HCT116 (cell line): ENCODE measurements at regions not wholly inside any gene's neighbourhood (a gene's known extent, or its start where the extent isn't known, plus 50 kb on each side); places are given as distances from the start of the nearest gene placed in this dataset.

Experiments
- ATAC-seq: fragments of 200-7000 bp; cut with Tn5 transposase; 2 replicates; pipeline ENCODE4 v1.9.1; 2020; ENCODE audit warnings: mild to moderate bottlenecking, moderate library complexity
- BruUV-seq: library from RNA; stranded (reverse); fragments of 400-500 nt; replicated peaks from 2 replicates; lab custom pipeline; 2021; lab: Mats Ljungman, UMichigan
- CTCF ChIA-PET: fragments of 300-600 bp; sonication (Branson Sonifier 250); formaldehyde crosslinking; loops from one replicate; lab custom pipeline; 2021; ENCODE audit warnings: antibody characterized with exemption; lab: Charles Lee
- POLR2A ChIA-PET: fragments of 300-600, 350-600 bp; sonication (Branson Sonifier 250); formaldehyde crosslinking; loops from one replicate; lab custom pipeline; 2021; ENCODE audit warnings: antibody characterized with exemption; lab: Charles Lee
- RAD21 ChIA-PET, 2 experiments: fragments of 300-600 bp; sonication (Branson Sonifier 250); formaldehyde crosslinking; loops; one replicate each; lab custom pipeline; 2023; ENCODE audit warnings: low total read pairs in 2 of 2; ENCODE audit not compliant: uncharacterized antibody in 2 of 2, unreplicated experiment in 2 of 2, low non-redundant PET in 1 of 2; lab: Charles Lee
- DNase-seq: peaks from one replicate; pipeline ENCODE4 v3.0.0-alpha.2; 2010; ENCODE audit warnings: low read depth, low spot score
- H2AFZ ChIP-seq: fragments of 200-600 bp; shearing (Covaris generic), sonication (generic); 2 replicates; pipeline ENCODE4 v1.6.1; 2017; ENCODE audit warnings: low read depth, mixed run types, mixed read lengths, antibody characterized with exemption, low read length; ENCODE audit not compliant: poor library complexity, severe bottlenecking
- H3K27ac ChIP-seq: 2 replicates; pipeline ENCODE4 v1.5.1; 2012; ENCODE audit warnings: low read depth, low read length
- H3K27me3 ChIP-seq: fragments of 200-600 bp; sonication (generic); 2 replicates; pipeline ENCODE4 v1.6.1; 2016; ENCODE audit warnings: mixed run types, low read length, mixed read lengths; ENCODE audit not compliant: insufficient read depth
- H3K36me3 ChIP-seq, 2 experiments: fragments of 200-500 bp in 1 of 2; fragments of 200-600 bp in 1 of 2; sonication (Bioruptor generic) in 1 of 2; sonication (generic) in 1 of 2; 2 replicates each; pipeline versions ENCODE4 v1.5.1 to v1.6.1; 2014 to 2016; ENCODE audit warnings: low read length in 2 of 2, inconsistent platforms in 1 of 2, mixed read lengths in 1 of 2, mixed run types in 1 of 2; ENCODE audit not compliant: insufficient read depth in 2 of 2, control insufficient read depth in 1 of 2
- H3K4me1 ChIP-seq, 2 experiments: fragments of 200-600 bp in 1 of 2; sonication (generic) in 1 of 2; 2 replicates each; pipeline versions ENCODE4 v1.5.1 to v1.6.1; 2012 to 2017; ENCODE audit warnings: low read length in 2 of 2, inconsistent platforms in 1 of 2, mild to moderate bottlenecking in 1 of 2, mixed read lengths in 1 of 2, mixed run types in 1 of 2, moderate library complexity in 1 of 2; ENCODE audit not compliant: insufficient read depth in 2 of 2, control insufficient read depth in 1 of 2
- H3K4me2 ChIP-seq: fragments of 200-600 bp; sonication (generic); 2 replicates; pipeline ENCODE4 v1.6.1; 2017; ENCODE audit warnings: mixed run types, low read length, mixed read lengths
- H3K4me3 ChIP-seq, 2 experiments: fragments of 200-600 bp in 1 of 2; sonication (generic) in 1 of 2; replicated peaks in 1 of 2; 2 replicates each; pipeline ENCODE4 v1.5.1; 2011 to 2016; ENCODE audit warnings: low read length in 2 of 2, control low read depth in 1 of 2, low read depth in 1 of 2, mild to moderate bottlenecking in 1 of 2, mixed read lengths in 1 of 2, mixed run types in 1 of 2
- H3K79me2 ChIP-seq: fragments of 200-600 bp; sonication (generic); 2 replicates; pipeline ENCODE4 v1.6.1; 2017; ENCODE audit warnings: mild to moderate bottlenecking, mixed run types, low read length, moderate library complexity, mixed read lengths; ENCODE audit not compliant: insufficient read depth
- H3K9ac ChIP-seq: fragments of 200-600 bp; sonication (generic); 2 replicates; pipeline ENCODE4 v1.6.1; 2016; ENCODE audit warnings: low read length, mixed read lengths
- H3K9me2 ChIP-seq: fragments of 200-600 bp; sonication (generic), shearing (Covaris generic); 2 replicates; pipeline ENCODE4 v1.6.1; 2017; ENCODE audit warnings: mixed run types, mild to moderate bottlenecking, moderate library complexity; ENCODE audit not compliant: insufficient read depth
- H3K9me3 ChIP-seq, 2 experiments: fragments of 200-500 bp in 1 of 2; fragments of 200-600 bp in 1 of 2; sonication (Bioruptor generic) in 1 of 2; sonication (generic) in 1 of 2; 2 replicates each; pipeline ENCODE4 v1.6.1; 2014 to 2017; ENCODE audit warnings: low read length in 2 of 2, mixed read lengths in 2 of 2, inconsistent platforms in 1 of 2, low read depth in 1 of 2, mild to moderate bottlenecking in 1 of 2, mixed run types in 1 of 2, moderate library complexity in 1 of 2; ENCODE audit not compliant: control insufficient read depth in 1 of 2, insufficient read depth in 1 of 2
- H4K20me1 ChIP-seq: fragments of 200-600 bp; sonication (generic), shearing (Covaris generic); 2 replicates; pipeline ENCODE4 v1.6.1; 2017; ENCODE audit warnings: mixed run types, mild to moderate bottlenecking, moderate library complexity; ENCODE audit not compliant: insufficient read depth
- CEBPB ChIP-seq: IDR thresholded peaks from 2 replicates; pipeline ENCODE4 v1.6.1; 2012; ENCODE audit warnings: low read depth
- ELF1 ChIP-seq: IDR thresholded peaks from 2 replicates; pipeline ENCODE4 v1.6.1; 2012; ENCODE audit warnings: low read depth, borderline replicate concordance
- EZH2 ChIP-seq: fragments of 200-600 bp; sonication (generic); IDR thresholded peaks from 2 replicates; pipeline ENCODE4 v1.6.1; 2017; ENCODE audit warnings: antibody characterized with exemption, mixed run types
- EZH2phosphoT487 ChIP-seq: fragments of 200-600 bp; IDR thresholded peaks from 2 replicates; pipeline ENCODE4 v1.6.1; 2018; ENCODE audit warnings: antibody characterized with exemption, borderline replicate concordance
- JUND ChIP-seq: IDR thresholded peaks from 2 replicates; pipeline ENCODE4 v1.6.1; 2012
- POLR2A ChIP-seq: IDR thresholded peaks from 2 replicates; pipeline ENCODE4 v1.7.0; 2011; ENCODE audit warnings: borderline replicate concordance; ENCODE audit not compliant: insufficient read depth, insufficient read length; ENCODE audit errors: extremely low read depth
- POLR2AphosphoS5 ChIP-seq: IDR thresholded peaks from 2 replicates; pipeline ENCODE4 v1.6.1; 2011; ENCODE audit warnings: mild to moderate bottlenecking, low read depth, low read length, moderate library complexity
- RAD21 ChIP-seq: IDR thresholded peaks from 2 replicates; pipeline ENCODE4 v1.6.1; 2012; ENCODE audit warnings: low read depth, mild to moderate bottlenecking
- SP1 ChIP-seq: IDR thresholded peaks from 2 replicates; pipeline ENCODE4 v1.6.1; 2012; ENCODE audit warnings: low read depth
- TCF7L2 ChIP-seq: IDR thresholded peaks from 2 replicates; pipeline ENCODE4 v1.7.0; 2011; ENCODE audit warnings: borderline replicate concordance, inconsistent platforms; ENCODE audit not compliant: insufficient read depth, insufficient read length; ENCODE audit errors: extremely low read depth
- YY1 ChIP-seq: IDR thresholded peaks from 2 replicates; pipeline ENCODE4 v1.6.1; 2011; ENCODE audit warnings: low read length, low read depth, moderate library complexity, mild to moderate bottlenecking; ENCODE audit not compliant: insufficient replicate concordance; ENCODE audit errors: extremely low read depth
- ZBTB33 ChIP-seq: IDR thresholded peaks from 2 replicates; pipeline ENCODE4 v1.6.1; 2011; ENCODE audit warnings: mild to moderate bottlenecking, low read length, moderate library complexity; ENCODE audit not compliant: insufficient replicate concordance; ENCODE audit errors: extremely low read depth
- ZFX ChIP-seq: fragments of 450-650 bp; IDR thresholded peaks from 2 replicates; pipeline ENCODE4 v1.6.1; 2017
- ZNF274 ChIP-seq: fragments of 200-500 bp; sonication (Bioruptor generic); IDR thresholded peaks from 2 replicates; pipeline ENCODE4 v1.6.1; 2014; ENCODE audit warnings: mild to moderate bottlenecking, low read depth, low read length, inconsistent platforms
- intact Hi-C: fragments of 100-400 bp; cut with micrococcal nuclease; formaldehyde crosslinking; loops from 2 replicates; pipeline ENCODE4 v1.10.0; 2022
- TF ChIP-seq, protein P1 (sequence below): IDR thresholded peaks from 2 replicates; pipeline ENCODE4 v1.6.1; 2012

GRCh38 chr13:47239025-47239424 is 342.2 kb upstream of the HTR2A start:
- ATAC-seq (no peak), DNase-seq (no peak)
- no peaks in the 10 kb centered on the region for H3K79me2 ChIP-seq
- no peaks in the 10 kb centered on the region for H3K36me3 ChIP-seq
- H3K9ac ChIP-seq: no peak overlapping the region
- no peak for TF ChIP-seq ELF1
- TF ChIP-seq, protein P1, sequence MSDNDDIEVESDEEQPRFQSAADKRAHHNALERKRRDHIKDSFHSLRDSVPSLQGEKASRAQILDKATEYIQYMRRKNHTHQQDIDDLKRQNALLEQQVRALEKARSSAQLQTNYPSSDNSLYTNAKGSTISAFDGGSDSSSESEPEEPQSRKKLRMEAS: no peak
- no peak for TF ChIP-seq POLR2A
- TF ChIP-seq EZH2: no peak
- no peak for TF ChIP-seq ZFX
- no peak for TF ChIP-seq TCF7L2
- no peak for TF ChIP-seq SP1
- TF ChIP-seq RAD21: no peak
- TF ChIP-seq POLR2AphosphoS5: no peak
- TF ChIP-seq JUND: no peak
- TF ChIP-seq CEBPB: no peak
- TF ChIP-seq EZH2phosphoT487: no peak
- TF ChIP-seq ZNF274: no peak
- no peak for TF ChIP-seq YY1
- H3K27me3 ChIP-seq: no peaks in the 10 kb centered on the region
- BruUV-seq: no TSS peak
- ChIA-PET CTCF (no interaction called here), POLR2A (no interaction called here), RAD21 (no interaction called here)
- H3K4me2 ChIP-seq: no peak overlapping the region
- H3K27ac ChIP-seq: no peak overlapping the region
- H3K4me1 ChIP-seq: no peaks in the 10 kb centered on the region
- H3K9me3 ChIP-seq: peaks cover 0 to 3% of the 10 kb centered on the region in 2 experiments; a peak in 1 of 4 replicates
- H3K9me2 ChIP-seq: no peaks in the 10 kb centered on the region
- no peak overlapping the region for H3K4me3 ChIP-seq
- H4K20me1 ChIP-seq: no peaks in the 10 kb centered on the region
- H2AFZ ChIP-seq: no peak overlapping the region
- intact Hi-C loops: no loop called here

- H2AFZ ChIP-seq: no peak overlapping the region
- no peak overlapping the region for H3K4me2 ChIP-seq
- H3K9me2 ChIP-seq: no peaks in the 10 kb centered on the region
- no peak for ATAC-seq
- H3K4me1 ChIP-seq: no peaks in the 10 kb centered on the region
- ChIA-PET CTCF (no interaction called here), POLR2A (no interaction called here), RAD21 (no interaction called here)
- no peak overlapping the region for H3K4me3 ChIP-seq
- no peaks in the 10 kb centered on the region for H3K27me3 ChIP-seq
- H4K20me1 ChIP-seq: no peaks in the 10 kb centered on the region
- no peaks in the 10 kb centered on the region for H3K36me3 ChIP-seq
- BruUV-seq: no TSS peak
- no peak overlapping the region for H3K9ac ChIP-seq
- DNase-seq: no peak
- no peak overlapping the region for H3K27ac ChIP-seq
- intact Hi-C loops: no loop called here
- TF ChIP-seq YY1 (no peak), ZNF274 (no peak), CEBPB (no peak), SP1 (no peak), ZBTB33 (no peak), POLR2AphosphoS5 (no peak)
- TF ChIP-seq, protein P1: no peak
- H3K9me3 ChIP-seq: no peaks in the 10 kb centered on the region
- H3K79me2 ChIP-seq: no peaks in the 10 kb centered on the region
These were observed 340.7 kb upstream of the HTR2A start for GRCh38 chr13:47237571-47237970.
